ENCODE measurements at regions not wholly inside any gene's neighbourhood (a gene's known extent, or its start where the extent isn't known, plus 50 kb on each side); places are given as distances from the start of the nearest gene placed in this dataset.
"Not testable (repeated sequence)": the region's sequence is repeated elsewhere in the genome, so short reads cannot be mapped to it uniquely, and the experiment has no call there.

GRCh38 chr1:73770109-73770905 is 427.7 kb downstream of the LRRIQ3 start:
- DNase-seq (ENCODE audit: low spot score) = no peak

- DNase-seq (ENCODE audit: low spot score) = no peak
These were observed 431.1 kb downstream of the LRRIQ3 start for GRCh38 chr1:73766786-73767348.

GRCh38 chr1:73765551-73766233 is 432.3 kb downstream of the LRRIQ3 start:
- DNase-seq (ENCODE audit: low spot score) = no peak

- no peak for DNase-seq (ENCODE audit: low spot score)
These were observed 436.4 kb downstream of the LRRIQ3 start for GRCh38 chr1:73761559-73761958.

- no peak for DNase-seq (ENCODE audit: low spot score)
These were observed 439.0 kb downstream of the LRRIQ3 start for GRCh38 chr1:73759011-73759410.

- DNase-seq (ENCODE audit: low spot score) = no peak
These were observed 441.2 kb downstream of the LRRIQ3 start for GRCh38 chr1:73756817-73757216.

- DNase-seq (ENCODE audit: low spot score) = no peak
These were observed 442.3 kb downstream of the LRRIQ3 start for GRCh38 chr1:73755649-73756048.

- no peak for DNase-seq (ENCODE audit: low spot score)
These were observed 448.0 kb downstream of the LRRIQ3 start for GRCh38 chr1:73749996-73750395.

- no peak for DNase-seq (ENCODE audit: low spot score)
These were observed 453.0 kb downstream of the LRRIQ3 start for GRCh38 chr1:73744985-73745384.

- no peak for DNase-seq (ENCODE audit: low spot score)
These were observed 461.9 kb downstream of the LRRIQ3 start for GRCh38 chr1:73736125-73736524.

- DNase-seq (ENCODE audit: low spot score) = no peak
These were observed 470.9 kb downstream of the LRRIQ3 start for GRCh38 chr1:73727036-73727435.

- no peak for DNase-seq (ENCODE audit: low spot score)
These were observed 475.9 kb downstream of the LRRIQ3 start for GRCh38 chr1:73722055-73722454.

- no peak for DNase-seq (ENCODE audit: low spot score)
These were observed 480.0 kb downstream of the LRRIQ3 start for GRCh38 chr1:73717976-73718375.

GRCh38 chr1:73711089-73711488 is 486.9 kb downstream of the LRRIQ3 start:
- DNase-seq (ENCODE audit: low spot score) = no peak

GRCh38 chr1:73701826-73702225 is 496.1 kb downstream of the LRRIQ3 start:
- DNase-seq (ENCODE audit: low spot score) = no peak

GRCh38 chr1:73676186-73676585 is 521.8 kb downstream of the LRRIQ3 start:
- no peak for DNase-seq (ENCODE audit: low spot score)

GRCh38 chr1:73674945-73675561 is 522.9 kb downstream of the LRRIQ3 start:
- DNase-seq (ENCODE audit: low spot score) = no peak

- no peak for DNase-seq (ENCODE audit: low spot score)
These were observed 524.0 kb downstream of the LRRIQ3 start for GRCh38 chr1:73673971-73674370.

- no peak for DNase-seq (ENCODE audit: low spot score)
These were observed 526.4 kb downstream of the LRRIQ3 start for GRCh38 chr1:73671530-73671929.

- DNase-seq (ENCODE audit: low spot score) = not testable (repeated sequence)
These were observed 530.0 kb downstream of the LRRIQ3 start for GRCh38 chr1:73667959-73668358.

GRCh38 chr1:73662526-73662925 is 535.5 kb downstream of the LRRIQ3 start:
- no peak for DNase-seq (ENCODE audit: low spot score)

GRCh38 chr1:73659136-73659535 is 538.8 kb downstream of the LRRIQ3 start:
- DNase-seq (ENCODE audit: low spot score) = no peak

GRCh38 chr1:73654714-73655113 is 543.3 kb downstream of the LRRIQ3 start:
- DNase-seq (ENCODE audit: low spot score) = no peak
